CD4-positive, alpha-beta T cell treated with Interleukin-4 for 4 hours (primary cell): ENCODE measurements at regions not wholly inside any gene's neighbourhood (a gene's known extent, or its start where the extent isn't known, plus 50 kb on each side); places are given as distances from the start of the nearest gene placed in this dataset.

Source experiments
- DNase-seq: peaks from one replicate; pipeline ENCODE4 v3.0.0-alpha.2; 2020

DNA sequence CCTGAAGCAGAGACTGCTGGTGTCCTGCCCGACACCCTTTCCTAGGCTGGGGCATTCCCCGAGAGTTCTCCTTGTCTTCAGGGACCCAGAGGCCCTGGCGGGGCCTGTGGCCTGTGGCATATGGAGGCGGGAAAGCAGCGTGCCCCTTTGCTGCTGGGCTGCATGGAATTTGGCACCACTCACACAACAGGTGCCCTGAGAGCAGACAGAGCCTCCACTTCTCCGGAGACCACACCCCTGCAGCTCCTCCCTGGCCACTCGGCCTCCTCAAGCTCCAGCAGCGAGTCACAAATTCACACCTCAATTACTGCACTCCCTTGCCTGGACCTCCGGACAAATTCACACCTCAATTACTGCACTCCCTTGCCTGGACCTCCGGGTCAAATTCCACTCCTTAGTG is 1375.2 kb downstream of the TBC1D22A start:
- DNase-seq: no peak

DNA sequence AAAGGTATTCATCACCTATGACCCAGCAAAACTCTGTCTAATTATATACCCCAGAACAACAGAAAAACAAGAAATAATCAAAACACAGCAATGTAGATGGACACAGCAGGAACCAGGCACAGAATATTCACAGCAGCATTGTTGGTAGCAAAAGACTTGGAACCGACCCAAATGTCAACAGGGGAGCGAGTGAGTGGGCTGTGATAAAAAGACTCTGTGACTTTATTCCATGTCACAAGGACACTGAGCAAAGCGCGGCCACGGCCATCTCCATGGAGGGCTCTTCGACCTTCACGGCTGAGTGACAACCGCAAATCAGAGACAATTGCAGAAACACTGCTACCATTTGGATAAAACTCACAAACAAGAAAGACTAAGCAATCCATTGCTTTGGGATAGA is 1373.1 kb downstream of the TBC1D22A start:
- DNase-seq: no peak

DNA sequence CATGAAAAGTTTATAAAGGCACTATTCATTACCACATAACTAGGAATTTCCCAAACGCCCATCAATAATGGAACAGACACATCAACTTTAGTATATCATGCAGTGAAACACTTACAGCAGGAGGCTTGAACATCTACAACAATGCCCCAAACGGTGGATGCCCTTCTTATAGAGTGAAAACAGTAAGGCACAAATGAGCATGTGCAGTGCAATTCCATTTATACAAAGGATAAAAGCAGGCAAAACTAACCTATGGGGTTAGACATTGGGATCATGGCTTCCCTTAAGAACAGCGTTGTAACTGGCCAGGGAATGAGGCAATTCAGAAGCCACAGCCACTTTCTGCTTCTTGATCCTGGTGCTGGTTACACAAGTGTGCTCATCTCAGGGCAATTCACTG is 1363.0 kb downstream of the TBC1D22A start:
- DNase-seq: no peak

DNA sequence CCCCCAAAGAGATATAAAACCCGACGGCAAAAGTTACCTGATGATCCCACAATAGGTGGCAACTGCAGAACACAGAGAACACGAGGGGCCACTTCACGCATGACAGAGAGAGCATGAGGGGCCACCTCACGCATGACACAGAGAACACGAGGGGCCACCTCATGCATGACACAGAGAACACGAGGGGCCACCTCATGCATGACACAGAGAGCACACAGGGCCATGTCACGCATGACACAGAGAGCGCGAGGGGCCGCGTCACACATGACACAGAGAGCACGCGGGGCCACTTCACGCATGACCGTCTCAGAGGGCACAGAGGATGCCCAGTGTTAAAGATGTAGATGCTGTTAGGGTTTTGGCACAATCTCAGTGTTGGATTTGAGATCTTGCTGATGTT is 1359.5 kb downstream of the TBC1D22A start:
- no peak for DNase-seq

- DNase-seq: no peak
These were observed 1356.2 kb downstream of the TBC1D22A start for GRCh38 chr22:48118654-48119053.

GRCh38 chr22:48116871-48117270 is 1354.4 kb downstream of the TBC1D22A start:
- DNase-seq: no peak

GRCh38 chr22:48112687-48113521 is 1350.5 kb downstream of the TBC1D22A start:
- no peak for DNase-seq

DNA sequence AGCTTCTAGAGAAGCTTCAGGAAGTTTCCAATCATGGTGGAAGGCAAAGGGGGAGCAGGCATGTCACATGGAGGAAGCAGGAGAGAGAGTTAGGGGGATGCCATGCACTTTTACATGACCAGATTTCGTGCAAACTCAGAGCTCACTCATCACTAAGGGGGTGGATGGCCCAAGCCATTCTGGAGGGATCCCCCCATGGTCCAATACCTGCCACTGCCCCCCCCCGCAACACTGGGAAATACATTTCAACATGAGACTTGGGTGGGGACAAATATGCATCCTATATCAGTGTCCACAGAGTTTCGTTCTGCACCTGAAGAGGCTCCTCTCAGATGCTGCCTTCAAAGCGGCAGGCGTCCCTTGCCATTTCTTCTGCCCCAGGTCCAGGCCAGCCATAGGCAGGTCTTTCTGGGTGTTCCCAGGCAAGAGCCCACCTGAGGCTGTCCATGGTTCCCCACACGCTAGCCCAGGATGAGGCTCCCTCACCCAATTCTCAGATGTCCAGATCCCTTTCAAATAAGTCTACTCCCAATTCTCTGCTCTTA is 1344.3 kb downstream of the TBC1D22A start:
- no peak for DNase-seq

DNA sequence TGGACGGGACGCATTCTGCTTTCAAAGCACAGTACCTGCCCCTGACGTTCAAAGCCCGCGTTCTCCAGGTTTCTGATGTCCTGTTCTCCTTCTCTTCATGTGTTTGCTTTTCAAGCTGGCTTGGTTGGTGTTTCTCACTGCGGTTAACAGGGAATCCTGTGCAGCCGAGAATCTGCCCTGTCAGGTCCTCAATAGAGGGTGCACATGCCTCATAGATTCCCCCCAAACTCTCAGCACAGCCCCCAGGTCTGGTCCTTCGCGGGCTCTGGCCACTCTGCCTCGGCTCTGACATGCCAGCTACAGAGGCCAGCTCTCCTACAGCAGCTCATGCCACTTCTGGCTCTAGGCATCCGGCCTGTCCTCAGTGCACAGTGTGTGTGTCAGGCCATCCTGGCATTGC is 1343.8 kb downstream of the TBC1D22A start:
- no peak for DNase-seq

DNA sequence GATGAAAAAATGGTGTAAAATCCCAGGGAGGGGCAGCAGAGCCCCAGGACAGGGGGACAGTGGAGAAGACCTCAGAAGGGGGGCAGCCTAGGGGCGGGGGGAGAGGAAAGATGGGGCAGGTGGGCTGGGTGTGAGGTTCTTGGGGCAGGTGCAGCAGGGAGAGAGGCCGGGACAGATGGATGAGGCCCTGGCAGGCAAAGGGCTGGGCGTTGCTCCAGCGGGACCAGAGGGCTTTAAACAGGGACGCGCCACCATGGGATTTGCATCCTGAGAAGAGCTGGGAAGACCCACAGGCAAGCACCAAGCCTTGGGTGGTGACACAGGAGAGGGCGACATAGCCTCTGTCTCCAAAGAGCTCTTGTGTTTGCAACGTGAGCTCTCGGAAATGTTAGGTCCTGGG is 1342.8 kb downstream of the TBC1D22A start:
- DNase-seq: no peak

DNA sequence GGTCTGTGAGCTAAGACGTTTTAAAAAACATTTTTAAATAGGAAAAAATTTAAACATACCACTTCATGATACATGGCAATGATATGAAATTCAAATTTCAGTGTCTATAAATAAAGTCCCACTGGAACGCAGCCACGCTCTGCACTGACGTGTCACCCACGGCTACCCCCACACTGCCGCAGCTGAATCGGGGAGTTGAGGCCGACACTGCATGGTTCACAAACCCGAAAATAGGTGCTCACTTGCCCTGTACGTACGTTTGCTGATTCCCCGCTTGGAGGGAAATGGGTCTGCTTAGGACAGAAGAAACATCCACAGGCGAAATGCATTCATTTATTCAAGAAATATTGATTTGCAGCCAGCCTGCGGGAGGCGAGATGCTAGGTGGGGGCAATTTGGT is 1342.3 kb downstream of the TBC1D22A start:
- DNase-seq: no peak

GRCh38 chr22:48104102-48104738 is 1341.8 kb downstream of the TBC1D22A start:
- no peak for DNase-seq

DNA sequence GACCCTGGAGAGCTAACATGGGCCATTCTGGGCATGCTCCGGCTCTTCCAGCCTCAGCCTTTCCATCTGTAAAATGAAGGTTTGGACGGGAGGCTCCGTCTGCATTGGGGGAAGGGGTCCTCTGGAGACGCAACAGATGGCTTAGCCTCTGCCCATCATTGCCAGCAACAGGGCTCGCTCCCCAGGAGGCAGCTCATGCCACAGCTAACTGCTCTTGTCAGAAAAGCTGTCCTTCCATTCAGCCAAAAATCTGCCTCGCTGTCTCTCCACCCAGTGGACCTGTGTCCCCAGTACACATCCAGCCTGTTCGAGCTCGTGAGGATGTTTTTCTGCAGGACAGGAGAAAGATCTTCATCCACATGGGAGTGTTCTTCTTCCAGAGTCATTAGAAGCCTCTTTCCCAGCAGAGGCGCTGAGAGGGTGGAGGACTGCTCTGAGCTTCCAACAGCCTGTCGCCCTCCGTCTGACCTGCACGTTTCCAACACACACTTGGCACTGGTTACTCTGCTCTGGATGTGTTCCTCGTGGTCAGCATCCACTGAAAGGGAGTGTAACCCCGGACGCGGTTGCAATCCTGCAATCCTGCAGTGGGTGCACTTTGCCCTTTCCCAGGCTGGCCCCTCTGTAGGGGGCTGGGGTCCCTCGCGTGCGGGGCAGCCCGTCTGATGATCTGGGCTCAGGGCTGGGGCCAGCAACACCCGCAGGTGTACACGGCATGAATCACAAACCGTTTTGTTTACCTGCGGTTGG is 1340.9 kb downstream of the TBC1D22A start:
- no peak for DNase-seq

DNA sequence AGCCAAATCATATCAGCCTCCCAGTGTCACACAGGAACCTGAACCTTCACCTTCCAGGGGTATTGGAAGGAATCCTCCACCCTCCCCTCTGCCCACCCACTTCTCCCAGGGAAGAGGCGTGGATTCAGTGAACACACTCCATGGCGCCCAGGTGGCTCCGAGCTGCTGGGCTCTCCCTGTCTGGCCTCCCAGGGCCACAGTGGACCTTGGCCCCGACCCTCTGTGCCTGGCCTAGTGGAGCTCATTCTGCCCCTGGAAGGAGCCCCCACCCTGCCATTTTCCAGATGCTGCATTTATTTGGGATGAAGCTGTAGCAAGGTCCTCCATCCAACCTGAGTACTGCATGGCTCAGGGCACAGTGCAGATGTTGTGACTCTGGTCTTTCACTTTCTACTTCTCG is 1340.1 kb downstream of the TBC1D22A start:
- DNase-seq: no peak

- no peak for DNase-seq
These were observed 1339.3 kb downstream of the TBC1D22A start for GRCh38 chr22:48101704-48102103.

GRCh38 chr22:48100685-48101417 is 1338.4 kb downstream of the TBC1D22A start:
- no peak for DNase-seq

- no peak for DNase-seq
These were observed 1337.2 kb downstream of the TBC1D22A start for GRCh38 chr22:48099671-48100070.

DNA sequence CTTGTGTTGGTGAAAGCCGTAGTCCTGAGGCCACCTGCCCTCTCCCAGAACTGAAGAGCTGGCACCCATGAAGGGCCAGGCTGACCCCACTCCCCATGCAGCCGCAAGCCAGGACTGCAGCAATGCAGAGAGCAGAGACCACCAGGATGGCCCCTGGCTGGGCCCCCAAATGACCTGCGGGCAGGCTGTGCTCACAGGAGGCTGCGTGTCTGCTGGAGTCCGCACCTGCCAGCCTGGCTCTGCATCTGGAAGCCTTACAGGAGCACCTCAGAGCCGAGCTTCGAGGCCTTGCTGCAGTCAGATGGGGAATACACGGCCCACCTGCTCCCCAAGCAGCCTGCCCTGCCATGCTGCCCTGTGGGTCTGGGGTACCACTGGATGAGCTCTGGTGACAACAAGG is 1336.8 kb downstream of the TBC1D22A start:
- no peak for DNase-seq

DNA sequence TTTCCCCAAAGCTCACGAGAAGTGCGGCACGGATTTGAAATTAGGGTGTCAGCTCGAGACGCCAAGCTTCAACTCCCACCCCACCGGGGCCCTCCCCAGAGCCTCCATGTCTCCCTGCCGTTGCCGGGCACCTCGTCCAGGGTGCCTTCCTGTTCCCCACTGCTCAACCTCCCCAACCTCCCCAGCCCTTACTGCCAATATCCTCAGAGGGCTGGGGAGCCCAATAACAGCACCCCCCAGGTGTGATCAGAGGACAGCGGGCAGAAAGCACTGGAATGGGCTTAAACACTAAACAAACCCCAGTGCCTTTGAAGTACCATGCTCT is 1336.4 kb downstream of the TBC1D22A start:
- DNase-seq: no peak

GRCh38 chr22:48098243-48098920 is 1335.9 kb downstream of the TBC1D22A start:
- peak; percentile 63 for DNase-seq

- DNase-seq: no peak
These were observed 1335.3 kb downstream of the TBC1D22A start for GRCh38 chr22:48097723-48098122.
